B cell (primary cell): ENCODE measurements at regions not wholly inside any gene's neighbourhood (a gene's known extent, or its start where the extent isn't known, plus 50 kb on each side); places are given as distances from the start of the nearest gene placed in this dataset.

Experiments used
- ATAC-seq: fragments of 200-7000 bp; cut with Tn5 transposase; one replicate; pipeline ENCODE4 v1.10.0; 2021; ENCODE audit warnings: low read depth, mild to moderate bottlenecking, moderate number of reproducible peaks, moderate library complexity
- CTCF ChIA-PET: fragments of 350-600 bp; sonication (Branson Sonifier 250); formaldehyde crosslinking; loops from one replicate; lab custom pipeline; 2021; ENCODE audit warnings: antibody characterized with exemption, inconsistent platforms; lab: Charles Lee
- POLR2A ChIA-PET: fragments of 350-600 bp; sonication (Branson Sonifier 250); formaldehyde crosslinking; loops from one replicate; lab custom pipeline; 2021; ENCODE audit warnings: antibody characterized with exemption; lab: Charles Lee
- DNase-seq: peaks from one replicate; pipeline ENCODE4 v3.0.0; 2013
- H2AFZ ChIP-seq: 2 replicates; pipeline ENCODE4 v1.6.1; 2012; ENCODE audit warnings: mild to moderate bottlenecking, low read depth, low read length; ENCODE audit not compliant: insufficient read depth, poor library complexity, severe bottlenecking
- H3K27ac ChIP-seq, 2 donors: 1 replicate in 1 of 2; 2 replicates in 1 of 2; pipeline ENCODE4 v1.5.1; 2012 to 2013; ENCODE audit warnings: low read length in 2 of 2, mild to moderate bottlenecking in 2 of 2, moderate library complexity in 1 of 2
- H3K27me3 ChIP-seq, 4 experiments: fragments of 200-600 bp in 1 of 4; sonication (generic) in 1 of 4; replicated peaks in 1 of 4; 1 replicate in 2 of 4; 2 replicates in 2 of 4; pipeline versions ENCODE4 v1.6.1 to v1.7.0; 2013 to 2016; ENCODE audit warnings: low read length in 3 of 4, mild to moderate bottlenecking in 2 of 4, mixed read lengths in 1 of 4, moderate library complexity in 1 of 4; ENCODE audit not compliant: insufficient read depth in 4 of 4, control insufficient read depth in 3 of 4; ENCODE audit errors: control extremely low read depth in 1 of 4
- H3K36me3 ChIP-seq, 2 experiments: replicated peaks in 1 of 2; 1 replicate in 1 of 2; 2 replicates in 1 of 2; pipeline versions ENCODE4 v1.6.1 to v1.7.1; 2013; ENCODE audit warnings: low read length in 1 of 2; ENCODE audit not compliant: insufficient read depth in 2 of 2, control insufficient read depth in 1 of 2; ENCODE audit errors: control extremely low read depth in 1 of 2, extremely low read depth in 1 of 2
- H3K4me1 ChIP-seq, 2 donors: fragments of 200-600 bp in 1 of 2; sonication (generic) in 1 of 2; 1 replicate in 1 of 2; 2 replicates in 1 of 2; pipeline versions ENCODE4 v1.5.1 to v1.6.1; 2013 to 2017; ENCODE audit warnings: low read length in 2 of 2; ENCODE audit not compliant: control insufficient read depth in 2 of 2, insufficient read depth in 2 of 2
- H3K4me2 ChIP-seq: replicated peaks from 2 replicates; pipeline ENCODE3; 2012; ENCODE audit warnings: mild to moderate bottlenecking, low read depth, low read length; ENCODE audit not compliant: poor library complexity, severe bottlenecking
- H3K4me3 ChIP-seq, 5 experiments: fragments of 200-600 bp in 1 of 5; sonication (generic) in 1 of 5; 1 replicate in 3 of 5; 2 replicates in 2 of 5; pipeline versions ENCODE4 v1.5.1 to v1.7.0; 2011 to 2016; ENCODE audit warnings: low read length in 4 of 5, mild to moderate bottlenecking in 4 of 5, low read depth in 2 of 5, control low read depth in 1 of 5, moderate library complexity in 1 of 5; ENCODE audit not compliant: insufficient read depth in 1 of 5; ENCODE audit errors: control extremely low read depth in 1 of 5, extremely low read depth in 1 of 5
- H3K79me2 ChIP-seq: fragments of 200-600 bp; sonication (generic); one replicate; pipeline ENCODE4 v1.6.0; 2016; ENCODE audit warnings: low read length; ENCODE audit not compliant: control insufficient read depth, insufficient read depth
- H3K9ac ChIP-seq: fragments of 200-600 bp; sonication (generic); 2 replicates; pipeline ENCODE4 v1.6.1; 2017; ENCODE audit warnings: mild to moderate bottlenecking, low read length, moderate library complexity
- H3K9me3 ChIP-seq, 3 donors: one replicate each; pipeline versions ENCODE4 v1.6.1 to v1.7.1; 2013; ENCODE audit warnings: low read length in 2 of 3; ENCODE audit not compliant: control insufficient read depth in 2 of 3, insufficient read depth in 1 of 3; ENCODE audit errors: control extremely low read depth in 1 of 3
- H4K20me1 ChIP-seq: 2 replicates; pipeline ENCODE4 v1.6.0; 2012; ENCODE audit warnings: mild to moderate bottlenecking, low read length; ENCODE audit not compliant: insufficient read depth, control insufficient read depth, poor library complexity, severe bottlenecking
- H3K27ac Mint-ChIP-seq: one replicate; pipeline ENCODE4 v1.8.0; 2021; ENCODE audit warnings: mixed read lengths
- H3K27me3 Mint-ChIP-seq: one replicate; pipeline ENCODE4 v1.8.0; 2021; ENCODE audit warnings: mixed read lengths
- H3K4me1 Mint-ChIP-seq: one replicate; pipeline ENCODE4 v1.8.0; 2021; ENCODE audit warnings: mixed read lengths
- H3K4me3 Mint-ChIP-seq: one replicate; pipeline ENCODE4 v1.8.0; 2021; ENCODE audit warnings: mixed read lengths
- H3K9me3 Mint-ChIP-seq: one replicate; pipeline ENCODE4 v1.8.0; 2022; ENCODE audit warnings: mixed read lengths; ENCODE audit not compliant: insufficient read depth
- EZH2 ChIP-seq: IDR thresholded peaks from 2 replicates; pipeline ENCODE4 v1.6.1; 2012; ENCODE audit warnings: borderline replicate concordance, low read depth, mild to moderate bottlenecking, moderate library complexity, low read length; ENCODE audit not compliant: insufficient read depth, poor library complexity, severe bottlenecking
- whole genome bisulfite sequencing: methylation state at CpG from one replicate; pipeline ENCODE4 v1.1.5; 2013; ENCODE audit warnings: missing lambda C conversion rate; ENCODE audit not compliant: insufficient coverage; 5-methylcytosine and 5-hydroxymethylcytosine counted together
- intact Hi-C: fragments of 100-400 bp; cut with micrococcal nuclease; formaldehyde crosslinking; loops from one replicate; pipeline ENCODE4 v1.10.0; 2022
- TF ChIP-seq, protein P1 (sequence below): fragments of 200-600 bp; IDR thresholded peaks from one replicate; pipeline ENCODE4 v1.8.0; 2022; ENCODE audit warnings: antibody characterized with exemption, mild to moderate bottlenecking

DNA sequence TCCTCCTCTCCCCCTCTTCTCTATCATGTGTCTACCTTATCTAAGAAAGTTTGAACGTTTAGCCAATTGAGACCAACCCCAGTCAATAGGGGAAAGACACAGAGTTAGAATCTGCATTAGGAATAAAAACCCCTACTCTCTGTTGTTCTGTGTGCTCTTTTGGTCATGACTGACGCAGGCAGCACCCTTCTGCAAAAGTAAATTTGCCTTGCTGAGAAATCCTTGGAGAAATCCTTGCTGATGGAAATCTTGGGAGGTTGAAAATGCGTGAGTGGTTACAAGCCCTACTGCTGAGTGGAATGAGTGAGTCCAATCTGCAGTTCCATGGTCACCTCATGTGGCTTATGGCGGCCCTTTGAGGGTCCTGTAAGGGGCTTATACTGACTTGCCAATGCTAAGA lies 145.2 kb downstream of the AASDHPPT start:
- no peaks in the 10 kb centered on the region for H3K27me3 ChIP-seq
- H3K4me3 ChIP-seq: no peak overlapping the region
- ChIA-PET CTCF (no interaction called here), POLR2A (no interaction called here)
- no peak for DNase-seq
- no peak overlapping the region for H3K27ac ChIP-seq
- H3K4me2 ChIP-seq: no peak overlapping the region
- Mint-ChIP-seq H3K4me3 (no peak overlapping the region), H3K9me3 (peaks cover 11% of the 10 kb centered on the region), H3K4me1 (no peaks in the 10 kb centered on the region), H3K27ac (no peak overlapping the region), H3K27me3 (no peaks in the 10 kb centered on the region)
- H3K9me3 ChIP-seq: peaks cover 0 to 14% (median 3%) of the 10 kb centered on the region in 3 donors
- H3K36me3 ChIP-seq: no peaks in the 10 kb centered on the region
- H3K9ac ChIP-seq: no peak overlapping the region
- intact Hi-C loops: no loop called here
- no peaks in the 10 kb centered on the region for H3K79me2 ChIP-seq
- ATAC-seq: no peak
- H3K4me1 ChIP-seq: no peaks in the 10 kb centered on the region
- no peak overlapping the region for H2AFZ ChIP-seq
- H4K20me1 ChIP-seq: no peaks in the 10 kb centered on the region
- TF ChIP-seq EZH2: no peak
- TF ChIP-seq, protein P1, sequence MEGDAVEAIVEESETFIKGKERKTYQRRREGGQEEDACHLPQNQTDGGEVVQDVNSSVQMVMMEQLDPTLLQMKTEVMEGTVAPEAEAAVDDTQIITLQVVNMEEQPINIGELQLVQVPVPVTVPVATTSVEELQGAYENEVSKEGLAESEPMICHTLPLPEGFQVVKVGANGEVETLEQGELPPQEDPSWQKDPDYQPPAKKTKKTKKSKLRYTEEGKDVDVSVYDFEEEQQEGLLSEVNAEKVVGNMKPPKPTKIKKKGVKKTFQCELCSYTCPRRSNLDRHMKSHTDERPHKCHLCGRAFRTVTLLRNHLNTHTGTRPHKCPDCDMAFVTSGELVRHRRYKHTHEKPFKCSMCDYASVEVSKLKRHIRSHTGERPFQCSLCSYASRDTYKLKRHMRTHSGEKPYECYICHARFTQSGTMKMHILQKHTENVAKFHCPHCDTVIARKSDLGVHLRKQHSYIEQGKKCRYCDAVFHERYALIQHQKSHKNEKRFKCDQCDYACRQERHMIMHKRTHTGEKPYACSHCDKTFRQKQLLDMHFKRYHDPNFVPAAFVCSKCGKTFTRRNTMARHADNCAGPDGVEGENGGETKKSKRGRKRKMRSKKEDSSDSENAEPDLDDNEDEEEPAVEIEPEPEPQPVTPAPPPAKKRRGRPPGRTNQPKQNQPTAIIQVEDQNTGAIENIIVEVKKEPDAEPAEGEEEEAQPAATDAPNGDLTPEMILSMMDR: no peak
- 89% methylated on average over 3 of the region's 4 CpGs for WGBS

DNA sequence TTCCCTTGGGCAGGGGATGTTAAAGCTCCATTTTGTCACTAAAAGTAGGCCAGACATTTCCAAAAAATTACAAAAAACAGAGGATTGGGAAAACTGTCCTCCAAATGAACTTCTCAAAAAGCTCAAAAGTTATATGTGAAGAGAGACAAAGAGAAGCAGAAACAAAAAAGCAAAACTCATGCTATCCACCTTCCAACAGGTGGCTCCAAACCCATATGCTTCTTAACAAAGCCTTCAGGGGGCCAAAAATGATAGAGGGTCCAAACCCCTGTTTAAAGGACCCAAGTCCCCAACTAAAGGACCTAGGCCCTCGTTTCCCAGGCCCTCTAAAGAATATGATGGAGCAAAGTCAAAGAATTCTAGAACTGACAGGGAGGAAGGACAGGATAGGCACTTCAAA lies 146.7 kb downstream of the AASDHPPT start:
- Histone ChIP-seq H3K36me3 (no peaks in the 10 kb centered on the region), H3K4me2 (no peak overlapping the region), H3K4me3 (no peak overlapping the region), H3K79me2 (no peaks in the 10 kb centered on the region), H3K27ac (no peak overlapping the region), H3K4me1 (no peaks in the 10 kb centered on the region), H4K20me1 (no peaks in the 10 kb centered on the region), H3K9ac (no peak overlapping the region), H3K9me3 (peaks cover 0 to 14% (median 3%) of the 10 kb centered on the region in 3 donors), H2AFZ (no peak overlapping the region), H3K27me3 (no peaks in the 10 kb centered on the region)
- H3K9me3 Mint-ChIP-seq: peaks cover 17% of the 10 kb centered on the region
- H3K27ac Mint-ChIP-seq: no peak overlapping the region
- DNase-seq: no peak
- no peaks in the 10 kb centered on the region for H3K4me1 Mint-ChIP-seq
- no peaks in the 10 kb centered on the region for H3K27me3 Mint-ChIP-seq
- intact Hi-C loops: no loop called here
- WGBS: 0% methylated on average over 1 of the region's 1 CpG
- no peak overlapping the region for H3K4me3 Mint-ChIP-seq
- POLR2A ChIA-PET: no interaction called here
- ATAC-seq: no peak
- CTCF ChIA-PET: no interaction called here
- TF ChIP-seq, protein P1: no peak
- no peak for TF ChIP-seq EZH2
